Panc1 (cell line): ENCODE measurements at regions not wholly inside any gene's neighbourhood (a gene's known extent, or its start where the extent isn't known, plus 50 kb on each side); places are given as distances from the start of the nearest gene placed in this dataset.

Experiments
- ATAC-seq: fragments of 200-7000 bp; cut with Tn5 transposase; 2 replicates; pipeline ENCODE4 v1.9.1; 2020; ENCODE audit warnings: mild to moderate bottlenecking, moderate library complexity
- BruUV-seq: library from RNA; stranded (reverse); fragments of 400-500 nt; replicated peaks from 2 replicates; lab custom pipeline; 2021; lab: Mats Ljungman, UMichigan
- CTCF ChIA-PET: fragments of 300-600 bp; sonication (Branson Sonifier 250); formaldehyde crosslinking; loops from one replicate; lab custom pipeline; 2022; ENCODE audit warnings: antibody characterized with exemption; lab: Charles Lee
- POLR2A ChIA-PET: fragments of 300-600 bp; sonication (Branson Sonifier 250); formaldehyde crosslinking; loops from one replicate; lab custom pipeline; 2022; ENCODE audit warnings: antibody characterized with exemption; lab: Charles Lee
- DNase-seq: peaks from one replicate; pipeline ENCODE4 v3.0.0-alpha.2; 2010; ENCODE audit warnings: low read depth, low spot score
- H3K27ac ChIP-seq: 2 replicates; pipeline ENCODE4 v1.5.1; 2011; ENCODE audit warnings: mild to moderate bottlenecking, low read length, inconsistent platforms
- H3K27me3 ChIP-seq: fragments of 200-500 bp; sonication (Bioruptor generic); 2 replicates; pipeline ENCODE4 v1.6.0; 2014; ENCODE audit warnings: low read length, inconsistent platforms; ENCODE audit not compliant: control insufficient read depth, insufficient read depth
- H3K36me3 ChIP-seq: fragments of 200-500 bp; sonication (Bioruptor generic); 2 replicates; pipeline ENCODE4 v1.5.1; 2014; ENCODE audit warnings: inconsistent platforms, mild to moderate bottlenecking, low read length, moderate library complexity; ENCODE audit not compliant: control insufficient read depth, insufficient read depth
- H3K4me1 ChIP-seq: 2 replicates; pipeline ENCODE4 v1.5.1; 2011; ENCODE audit warnings: inconsistent platforms, mild to moderate bottlenecking, low read length, moderate library complexity; ENCODE audit not compliant: control insufficient read depth, insufficient read depth
- H3K4me3 ChIP-seq, 2 experiments: 2 replicates each; pipeline ENCODE4 v1.5.1; 2011 to 2012; ENCODE audit warnings: low read depth in 2 of 2, low read length in 2 of 2, mild to moderate bottlenecking in 2 of 2, inconsistent platforms in 1 of 2, moderate library complexity in 1 of 2
- H3K9me3 ChIP-seq: fragments of 200-500 bp; sonication (Bioruptor generic); 2 replicates; pipeline ENCODE4 v1.5.1; 2014; ENCODE audit warnings: low read depth, mild to moderate bottlenecking, inconsistent platforms, low read length, moderate library complexity; ENCODE audit not compliant: control insufficient read depth, insufficient read depth
- CTCF ChIP-seq: fragments of 450-650 bp; IDR thresholded peaks from 2 replicates; pipeline ENCODE4 v1.5.1; 2017; ENCODE audit warnings: mild to moderate bottlenecking
- POLR2AphosphoS5 ChIP-seq: IDR thresholded peaks from 2 replicates; pipeline ENCODE4 v1.6.1; 2012; ENCODE audit warnings: mild to moderate bottlenecking, low read depth, low read length, moderate library complexity
- SIN3A ChIP-seq: IDR thresholded peaks from 2 replicates; pipeline ENCODE4 v1.6.1; 2012; ENCODE audit warnings: low read depth, mild to moderate bottlenecking, low read length, moderate library complexity, borderline replicate concordance; ENCODE audit not compliant: insufficient read depth
- TCF7L2 ChIP-seq: IDR thresholded peaks from 2 replicates; pipeline ENCODE4 v1.6.1; 2011; ENCODE audit warnings: mild to moderate bottlenecking, low read depth, low read length, inconsistent platforms
- in situ Hi-C: cut with HindIII; loops from 2 replicates; pipeline ENCODE4 v1.10.0; 2016; ENCODE audit warnings: low sequenced_read_pairs, low pct_unique_long_range_greater_than_20kb
- intact Hi-C: fragments of 100-400 bp; cut with micrococcal nuclease; formaldehyde crosslinking; loops from one replicate; pipeline ENCODE4 v1.10.0; 2022; ENCODE audit not compliant: unreplicated experiment
- TF ChIP-seq, protein P1 (sequence below), 2 experiments: IDR thresholded peaks; 2 replicates each; pipeline ENCODE4 v1.6.1; 2011 to 2012; ENCODE audit warnings: low read depth in 2 of 2, control low read depth in 1 of 2, low read length in 1 of 2, mild to moderate bottlenecking in 1 of 2, moderate library complexity in 1 of 2; ENCODE audit not compliant: insufficient read depth in 1 of 2

- DNase-seq (no peak), ATAC-seq (no peak)
- intact Hi-C loops (loop anchor here (10.0 kb wide), 1 partner anchor 178 kb away; no protein-coding TSS in a partner anchor), in situ Hi-C loops (no loop called here)
- H3K27ac ChIP-seq: no peak overlapping the region
- H3K27me3 ChIP-seq: no peaks in the 10 kb centered on the region
- no peak overlapping the region for H3K4me3 ChIP-seq
- no peaks in the 10 kb centered on the region for H3K9me3 ChIP-seq
- no peaks in the 10 kb centered on the region for H3K4me1 ChIP-seq
- CTCF ChIA-PET: no interaction called here
- POLR2A ChIA-PET: no interaction called here
- TF ChIP-seq, protein P1, sequence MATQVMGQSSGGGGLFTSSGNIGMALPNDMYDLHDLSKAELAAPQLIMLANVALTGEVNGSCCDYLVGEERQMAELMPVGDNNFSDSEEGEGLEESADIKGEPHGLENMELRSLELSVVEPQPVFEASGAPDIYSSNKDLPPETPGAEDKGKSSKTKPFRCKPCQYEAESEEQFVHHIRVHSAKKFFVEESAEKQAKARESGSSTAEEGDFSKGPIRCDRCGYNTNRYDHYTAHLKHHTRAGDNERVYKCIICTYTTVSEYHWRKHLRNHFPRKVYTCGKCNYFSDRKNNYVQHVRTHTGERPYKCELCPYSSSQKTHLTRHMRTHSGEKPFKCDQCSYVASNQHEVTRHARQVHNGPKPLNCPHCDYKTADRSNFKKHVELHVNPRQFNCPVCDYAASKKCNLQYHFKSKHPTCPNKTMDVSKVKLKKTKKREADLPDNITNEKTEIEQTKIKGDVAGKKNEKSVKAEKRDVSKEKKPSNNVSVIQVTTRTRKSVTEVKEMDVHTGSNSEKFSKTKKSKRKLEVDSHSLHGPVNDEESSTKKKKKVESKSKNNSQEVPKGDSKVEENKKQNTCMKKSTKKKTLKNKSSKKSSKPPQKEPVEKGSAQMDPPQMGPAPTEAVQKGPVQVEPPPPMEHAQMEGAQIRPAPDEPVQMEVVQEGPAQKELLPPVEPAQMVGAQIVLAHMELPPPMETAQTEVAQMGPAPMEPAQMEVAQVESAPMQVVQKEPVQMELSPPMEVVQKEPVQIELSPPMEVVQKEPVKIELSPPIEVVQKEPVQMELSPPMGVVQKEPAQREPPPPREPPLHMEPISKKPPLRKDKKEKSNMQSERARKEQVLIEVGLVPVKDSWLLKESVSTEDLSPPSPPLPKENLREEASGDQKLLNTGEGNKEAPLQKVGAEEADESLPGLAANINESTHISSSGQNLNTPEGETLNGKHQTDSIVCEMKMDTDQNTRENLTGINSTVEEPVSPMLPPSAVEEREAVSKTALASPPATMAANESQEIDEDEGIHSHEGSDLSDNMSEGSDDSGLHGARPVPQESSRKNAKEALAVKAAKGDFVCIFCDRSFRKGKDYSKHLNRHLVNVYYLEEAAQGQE (IDR thresholded peaks at IDR 0.05; ENCODE audit: insufficient read depth in 1 of 2, low read depth in 2 of 2, low read length in 1 of 2): no peak
- TF ChIP-seq CTCF: no peak
- TF ChIP-seq POLR2AphosphoS5: no peak
- no peak for TF ChIP-seq TCF7L2
- no peak for TF ChIP-seq SIN3A
- BruUV-seq: no TSS peak
- H3K36me3 ChIP-seq: no peaks in the 10 kb centered on the region
Observed at GRCh38 chr3:102193255-102193654, 241.6 kb upstream of the ZPLD1 start.

DNA sequence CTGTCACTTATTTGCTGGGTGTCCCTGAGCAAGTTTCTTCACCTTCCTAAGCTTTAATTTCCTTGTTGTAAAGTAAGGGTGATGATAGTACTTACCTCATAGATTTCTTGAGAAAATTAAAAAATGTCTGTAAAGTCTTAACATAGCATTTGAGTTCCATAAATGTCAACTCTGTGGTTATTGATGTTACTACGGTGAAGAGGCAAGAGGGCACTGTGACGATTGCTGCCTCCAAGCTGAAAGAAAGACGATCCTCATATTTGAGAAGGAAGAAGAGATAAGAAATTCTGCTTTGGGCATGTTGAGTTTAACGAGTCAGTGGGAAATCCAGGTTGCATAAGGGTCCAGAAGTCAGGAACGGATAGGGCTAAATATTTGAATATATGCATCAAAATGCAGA lies 240.8 kb upstream of the ZPLD1 start:
- Histone ChIP-seq H3K27ac (no peak overlapping the region), H3K27me3 (no peaks in the 10 kb centered on the region), H3K4me1 (no peaks in the 10 kb centered on the region), H3K9me3 (no peaks in the 10 kb centered on the region), H3K36me3 (no peaks in the 10 kb centered on the region), H3K4me3 (no peak overlapping the region)
- no peak for DNase-seq
- ATAC-seq: no peak
- intact Hi-C loops: loop anchor here (10.0 kb wide), 1 partner anchor 179 kb away; no protein-coding TSS in a partner anchor
- BruUV-seq: no TSS peak
- in situ Hi-C loops: no loop called here
- ChIA-PET CTCF (no interaction called here), POLR2A (no interaction called here)
- TF ChIP-seq POLR2AphosphoS5: no peak
- no peak for TF ChIP-seq SIN3A
- no peak for TF ChIP-seq TCF7L2
- TF ChIP-seq CTCF: no peak
- TF ChIP-seq, protein P1 (IDR thresholded peaks at IDR 0.05; ENCODE audit: insufficient read depth in 1 of 2, low read depth in 2 of 2, low read length in 1 of 2): no peak
